Muscle of leg (tissue), 3 donors: ENCODE measurements at regions not wholly inside any gene's neighbourhood (a gene's known extent, or its start where the extent isn't known, plus 50 kb on each side); places are given as distances from the start of the nearest gene placed in this dataset.

Experiments used
- DNase-seq: peaks from one replicate; pipeline ENCODE4 v3.0.0; 2013
- H3K27ac ChIP-seq: one replicate; pipeline ENCODE4 v1.5.1; 2013; ENCODE audit warnings: mild to moderate bottlenecking, low read length, control low read depth
- H3K27me3 ChIP-seq: one replicate; pipeline ENCODE4 v1.6.1; 2013; ENCODE audit warnings: low read length; ENCODE audit not compliant: control insufficient read depth, insufficient read depth
- H3K36me3 ChIP-seq: one replicate; pipeline ENCODE4 v1.6.1; 2013; ENCODE audit warnings: low read length; ENCODE audit not compliant: control insufficient read depth, insufficient read depth
- H3K4me1 ChIP-seq: one replicate; pipeline ENCODE4 v1.6.1; 2013; ENCODE audit warnings: low read length; ENCODE audit not compliant: control insufficient read depth, insufficient read depth
- H3K4me3 ChIP-seq: one replicate; pipeline ENCODE4 v1.5.1; 2013; ENCODE audit warnings: low read length, control low read depth
- H3K9me3 ChIP-seq: replicated peaks from 2 replicates; pipeline ENCODE4 v1.6.1; 2013; ENCODE audit warnings: low read depth, low read length; ENCODE audit not compliant: control insufficient read depth
- WGBS: methylation state at CpG from one replicate; pipeline ENCODE4 v1.1.5; 2013; ENCODE audit warnings: missing lambda C conversion rate; ENCODE audit not compliant: insufficient coverage; 5-methylcytosine and 5-hydroxymethylcytosine counted together

DNA sequence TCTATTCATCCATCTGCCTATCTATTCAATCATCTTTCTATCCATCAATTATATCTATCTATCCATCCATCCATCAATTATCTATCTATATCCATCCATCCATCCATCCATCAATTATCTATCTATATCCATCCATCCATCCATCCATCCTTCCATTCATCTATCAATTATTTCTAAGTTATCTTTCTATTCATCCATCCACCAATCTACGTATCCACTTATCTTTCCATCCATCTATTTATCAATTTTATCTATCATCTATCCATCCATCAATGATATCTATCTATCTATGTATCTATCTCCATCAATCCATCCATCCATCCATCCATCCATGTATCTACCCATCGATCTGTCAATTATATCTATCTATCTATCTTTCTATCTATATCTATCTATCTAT, 158.4 kb upstream of the ZKSCAN2 start:
- no peaks in the 10 kb centered on the region for H3K4me1 ChIP-seq
- H3K9me3 ChIP-seq, result no peaks in the 10 kb centered on the region
- no peak overlapping the region for H3K27ac ChIP-seq
- 100% methylated on average over 1 of the region's 2 CpGs for WGBS
- H3K36me3 ChIP-seq, result no peaks in the 10 kb centered on the region
- H3K4me3 ChIP-seq, result no peak overlapping the region
- DNase-seq, result no peak
- H3K27me3 ChIP-seq, result no peaks in the 10 kb centered on the region

- no peaks in the 10 kb centered on the region for H3K27me3 ChIP-seq
- H3K36me3 ChIP-seq, result no peaks in the 10 kb centered on the region
- no peak overlapping the region for H3K4me3 ChIP-seq
- no peaks in the 10 kb centered on the region for H3K9me3 ChIP-seq
- H3K27ac ChIP-seq, result no peak overlapping the region
- peak; percentile 32 for DNase-seq
- H3K4me1 ChIP-seq, result no peaks in the 10 kb centered on the region
- WGBS, result no CpG with 5 or more reads among the region's 1 CpG
Observed at GRCh38 chr16:25413975-25414374, 156.3 kb upstream of the ZKSCAN2 start.

- H3K9me3 ChIP-seq, result no peaks in the 10 kb centered on the region
Observed at GRCh38 chr16:25413133-25413532, 155.5 kb upstream of the ZKSCAN2 start.

GRCh38 chr16:25411396-25412081, 153.9 kb upstream of the ZKSCAN2 start:
- no peaks in the 10 kb centered on the region for H3K9me3 ChIP-seq
- H3K27me3 ChIP-seq, result no peaks in the 10 kb centered on the region
- H3K4me1 ChIP-seq, result no peaks in the 10 kb centered on the region
- WGBS, result no CpG with 5 or more reads among the region's 8 CpGs
- no peak for DNase-seq
- H3K27ac ChIP-seq, result no peak overlapping the region
- H3K4me3 ChIP-seq, result no peak overlapping the region
- no peaks in the 10 kb centered on the region for H3K36me3 ChIP-seq

More at GRCh38 chr16:25413133-25413532, 155.5 kb upstream of the ZKSCAN2 start:
- H3K27ac ChIP-seq, result no peak overlapping the region
- no peaks in the 10 kb centered on the region for H3K27me3 ChIP-seq
- DNase-seq, result no peak
- no peaks in the 10 kb centered on the region for H3K36me3 ChIP-seq
- no peak overlapping the region for H3K4me3 ChIP-seq
- no peaks in the 10 kb centered on the region for H3K4me1 ChIP-seq

DNA sequence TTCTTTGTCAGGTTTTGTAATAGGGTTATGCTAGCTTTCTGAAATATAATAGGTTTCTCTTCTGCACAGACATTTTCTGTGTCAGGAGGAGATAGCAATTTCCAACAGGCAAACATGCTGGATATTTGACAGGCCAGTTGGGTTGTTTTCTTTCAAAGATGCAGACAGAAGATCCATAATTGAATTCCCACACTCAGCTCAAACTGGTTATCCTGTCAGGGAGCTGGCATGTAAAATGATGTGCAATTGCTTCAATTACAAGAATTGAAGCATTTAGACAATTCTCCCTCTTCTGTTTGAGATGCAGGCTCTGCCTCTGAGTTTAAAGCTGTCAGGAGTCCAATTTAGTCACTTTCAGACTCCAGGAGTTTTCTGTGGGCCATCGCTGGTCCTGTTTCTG, 146.2 kb upstream of the ZKSCAN2 start:
- H3K27ac ChIP-seq, result no peak overlapping the region
- H3K9me3 ChIP-seq, result no peaks in the 10 kb centered on the region
- no peaks in the 10 kb centered on the region for H3K27me3 ChIP-seq
- no CpG with 5 or more reads among the region's 1 CpG for WGBS
- H3K4me3 ChIP-seq, result no peak overlapping the region
- DNase-seq, result no peak
- no peaks in the 10 kb centered on the region for H3K4me1 ChIP-seq
- H3K36me3 ChIP-seq, result no peaks in the 10 kb centered on the region

- Histone ChIP-seq H3K27ac (no peak overlapping the region), H3K4me3 (no peak overlapping the region), H3K9me3 (no peaks in the 10 kb centered on the region), H3K27me3 (no peaks in the 10 kb centered on the region), H3K36me3 (no peaks in the 10 kb centered on the region), H3K4me1 (no peaks in the 10 kb centered on the region)
- DNase-seq, result no peak
Observed at GRCh38 chr16:25395528-25395927, 137.9 kb upstream of the ZKSCAN2 start.

- Histone ChIP-seq H3K9me3 (no peaks in the 10 kb centered on the region), H3K36me3 (no peaks in the 10 kb centered on the region), H3K27me3 (no peaks in the 10 kb centered on the region), H3K4me1 (no peaks in the 10 kb centered on the region), H3K4me3 (no peak overlapping the region), H3K27ac (no peak overlapping the region)
- no peak for DNase-seq
Observed at GRCh38 chr16:25390761-25391160, 133.1 kb upstream of the ZKSCAN2 start.

- no peak for DNase-seq
Observed at GRCh38 chr16:25374556-25374955, 116.9 kb upstream of the ZKSCAN2 start.

GRCh38 chr16:25372716-25373115, 115.1 kb upstream of the ZKSCAN2 start:
- Histone ChIP-seq H3K27me3 (no peaks in the 10 kb centered on the region), H3K9me3 (no peaks in the 10 kb centered on the region), H3K27ac (no peak overlapping the region), H3K36me3 (no peaks in the 10 kb centered on the region), H3K4me3 (no peak overlapping the region), H3K4me1 (no peaks in the 10 kb centered on the region)
- DNase-seq, result no peak
- no CpG with 5 or more reads among the region's 2 CpGs for WGBS

More at GRCh38 chr16:25374556-25374955, 116.9 kb upstream of the ZKSCAN2 start:
- no CpG with 5 or more reads among the region's 4 CpGs for WGBS
- H3K4me1 ChIP-seq, result no peaks in the 10 kb centered on the region
- H3K27me3 ChIP-seq, result no peaks in the 10 kb centered on the region
- H3K9me3 ChIP-seq, result no peaks in the 10 kb centered on the region
- no peak overlapping the region for H3K4me3 ChIP-seq
- no peaks in the 10 kb centered on the region for H3K36me3 ChIP-seq
- H3K27ac ChIP-seq, result no peak overlapping the region

GRCh38 chr16:25371342-25371741, 113.7 kb upstream of the ZKSCAN2 start:
- DNase-seq, result no peak
- Histone ChIP-seq H3K27ac (no peak overlapping the region), H3K36me3 (no peaks in the 10 kb centered on the region), H3K9me3 (no peaks in the 10 kb centered on the region), H3K4me3 (no peak overlapping the region), H3K4me1 (no peaks in the 10 kb centered on the region), H3K27me3 (no peaks in the 10 kb centered on the region)
- 100% methylated on average over 1 of the region's 6 CpGs for WGBS

DNA sequence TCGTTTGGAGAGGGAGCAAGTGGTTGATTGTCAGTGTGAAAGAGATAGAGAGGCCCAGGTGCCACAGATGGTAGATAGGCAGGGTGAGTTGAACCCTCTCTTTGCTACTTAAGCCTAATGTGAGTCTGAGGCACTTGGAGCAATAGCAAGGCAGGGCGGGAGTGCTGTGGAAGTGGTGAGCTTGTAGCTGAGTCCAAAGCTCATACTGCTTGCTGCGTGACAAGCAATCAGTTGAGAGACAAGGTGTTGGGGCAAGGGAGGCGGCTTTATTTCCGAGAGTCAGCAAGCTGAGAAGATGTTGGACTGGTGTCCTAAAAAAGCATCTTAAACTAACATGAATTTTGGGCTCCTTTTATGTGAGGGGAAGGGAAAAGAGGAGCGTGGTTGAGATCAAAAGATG, 112.9 kb upstream of the ZKSCAN2 start:
- WGBS, result 78% methylated on average over 6 of the region's 6 CpGs
- H3K36me3 ChIP-seq, result no peaks in the 10 kb centered on the region
- no peak for DNase-seq
- no peaks in the 10 kb centered on the region for H3K27me3 ChIP-seq
- H3K4me1 ChIP-seq, result no peaks in the 10 kb centered on the region
- H3K9me3 ChIP-seq, result no peaks in the 10 kb centered on the region
- no peak overlapping the region for H3K27ac ChIP-seq
- H3K4me3 ChIP-seq, result no peak overlapping the region
